ENCODE measurements at regions not wholly inside any gene's neighbourhood (a gene's known extent, or its start where the extent isn't known, plus 50 kb on each side); places are given as distances from the start of the nearest gene placed in this dataset.
"Not testable (repeated sequence)": the region's sequence is repeated elsewhere in the genome, so short reads cannot be mapped to it uniquely, and the experiment has no call there.

DNA sequence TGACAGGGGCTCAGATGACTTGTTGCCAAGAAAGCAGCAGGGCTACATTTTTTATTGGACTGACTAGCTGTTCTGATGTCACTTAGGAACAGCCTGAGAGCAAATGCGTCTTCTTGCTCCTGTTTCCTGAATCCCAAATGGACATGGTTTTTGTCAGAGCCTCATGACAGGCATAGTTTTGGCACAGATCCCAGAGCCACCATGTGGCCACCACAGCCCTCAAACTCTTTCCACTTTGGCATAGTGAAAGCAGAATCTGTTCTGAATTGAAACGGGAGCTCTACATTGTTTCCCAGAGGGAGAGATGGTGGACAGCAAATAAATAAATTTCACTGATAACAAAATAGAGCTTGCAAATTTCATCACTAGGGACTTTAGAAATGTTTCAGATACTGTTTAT lies 222.2 kb downstream of the C11orf87 start:
- no peaks in the 10 kb centered on the region for H3K4me1 ChIP-seq (ENCODE audit: control insufficient read depth in 2 of 2, insufficient read depth in 2 of 2, low read length in 2 of 2)
- no peak for DNase-seq (ENCODE audit: low read depth in 6 of 9, low spot score in 9 of 9)
- no peak overlapping the region for H3K4me3 ChIP-seq (ENCODE audit: low read length in 2 of 2)
- H3K27me3 ChIP-seq (ENCODE audit: control insufficient read depth in 2 of 2, insufficient read depth in 1 of 2, low read length in 1 of 2): no peaks in the 10 kb centered on the region
- 39% methylated on average over 2 of the region's 2 CpGs for WGBS
- H3K27ac ChIP-seq (ENCODE audit: low read depth in 1 of 2, low read length in 1 of 2): no peak overlapping the region
- H3K36me3 ChIP-seq (ENCODE audit: control insufficient read depth in 2 of 2, insufficient read depth in 2 of 2, low read length in 1 of 2): no peaks in the 10 kb centered on the region
- no peaks in the 10 kb centered on the region for H3K9me3 ChIP-seq (ENCODE audit: control insufficient read depth in 2 of 2, insufficient read depth in 1 of 2, low read length in 1 of 2)

GRCh38 chr11:109648804-109649203 lies 226.8 kb downstream of the C11orf87 start:
- Histone ChIP-seq H3K27me3 (ENCODE audit: control insufficient read depth in 2 of 2, insufficient read depth in 1 of 2, low read length in 1 of 2) (no peaks in the 10 kb centered on the region), H3K9me3 (ENCODE audit: control insufficient read depth in 2 of 2, insufficient read depth in 1 of 2, low read length in 1 of 2) (no peaks in the 10 kb centered on the region), H3K36me3 (ENCODE audit: control insufficient read depth in 2 of 2, insufficient read depth in 2 of 2, low read length in 1 of 2) (no peaks in the 10 kb centered on the region), H3K27ac (ENCODE audit: low read depth in 1 of 2, low read length in 1 of 2) (no peak overlapping the region), H3K4me1 (ENCODE audit: control insufficient read depth in 2 of 2, insufficient read depth in 2 of 2, low read length in 2 of 2) (no peaks in the 10 kb centered on the region), H3K4me3 (ENCODE audit: low read length in 2 of 2) (no peak overlapping the region)
- no peak for DNase-seq (ENCODE audit: low read depth in 6 of 9, low spot score in 9 of 9)

DNA sequence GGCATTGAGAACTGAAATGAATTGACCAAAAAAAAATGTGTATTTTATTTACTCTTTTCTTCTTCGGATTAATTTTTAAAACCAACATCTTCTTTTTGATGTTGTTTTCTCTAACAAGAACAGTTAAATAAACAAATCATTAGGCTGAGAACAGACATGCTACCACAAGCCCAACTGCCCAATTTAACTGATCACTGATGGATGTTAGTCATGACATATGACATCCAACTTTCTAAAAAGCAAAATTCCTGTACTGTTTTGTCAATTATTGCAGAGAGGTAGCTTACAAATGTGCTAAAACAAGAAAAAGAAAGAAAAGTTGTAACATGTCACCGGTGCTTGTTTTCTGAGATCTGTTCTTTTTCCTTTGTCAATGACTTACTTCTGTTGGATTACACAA lies 232.1 kb downstream of the C11orf87 start:
- no peak for DNase-seq (ENCODE audit: low read depth in 6 of 9, low spot score in 9 of 9)
- no peaks in the 10 kb centered on the region for H3K4me1 ChIP-seq (ENCODE audit: control insufficient read depth in 2 of 2, insufficient read depth in 2 of 2, low read length in 2 of 2)
- H3K9me3 ChIP-seq (ENCODE audit: control insufficient read depth in 2 of 2, insufficient read depth in 1 of 2, low read length in 1 of 2): no peaks in the 10 kb centered on the region
- 85% methylated on average over 2 of the region's 2 CpGs for WGBS
- no peaks in the 10 kb centered on the region for H3K27me3 ChIP-seq (ENCODE audit: control insufficient read depth in 2 of 2, insufficient read depth in 1 of 2, low read length in 1 of 2)
- H3K4me3 ChIP-seq (ENCODE audit: low read length in 2 of 2): no peak overlapping the region
- H3K27ac ChIP-seq (ENCODE audit: low read depth in 1 of 2, low read length in 1 of 2): no peak overlapping the region
- no peaks in the 10 kb centered on the region for H3K36me3 ChIP-seq (ENCODE audit: control insufficient read depth in 2 of 2, insufficient read depth in 2 of 2, low read length in 1 of 2)

DNA sequence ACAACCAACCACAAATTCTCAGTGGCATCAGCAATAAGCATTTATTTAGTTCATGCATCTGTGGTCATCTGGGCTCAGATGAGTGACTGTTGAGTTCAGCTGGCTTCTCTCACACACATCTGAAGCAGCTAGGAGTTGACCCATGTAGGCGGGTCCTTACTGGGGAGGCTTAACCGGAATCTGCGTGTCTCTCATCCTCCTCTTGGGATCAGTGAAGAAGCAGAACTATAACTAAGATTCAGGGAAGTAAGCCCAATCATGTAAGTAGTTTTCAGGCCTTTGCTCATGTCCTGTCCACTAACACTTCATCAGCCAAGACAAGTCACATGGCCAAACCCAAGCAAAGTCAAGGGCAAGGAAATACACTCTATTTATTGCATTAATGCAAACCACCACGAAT lies 236.2 kb downstream of the C11orf87 start:
- H3K36me3 ChIP-seq (ENCODE audit: control insufficient read depth in 2 of 2, insufficient read depth in 2 of 2, low read length in 1 of 2): no peaks in the 10 kb centered on the region
- DNase-seq (ENCODE audit: low read depth in 6 of 9, low spot score in 9 of 9): no peak
- H3K4me3 ChIP-seq (ENCODE audit: low read length in 2 of 2): no peak overlapping the region
- no peaks in the 10 kb centered on the region for H3K4me1 ChIP-seq (ENCODE audit: control insufficient read depth in 2 of 2, insufficient read depth in 2 of 2, low read length in 2 of 2)
- no peak overlapping the region for H3K27ac ChIP-seq (ENCODE audit: low read depth in 1 of 2, low read length in 1 of 2)
- WGBS: 89% methylated on average over 4 of the region's 4 CpGs
- H3K27me3 ChIP-seq (ENCODE audit: control insufficient read depth in 2 of 2, insufficient read depth in 1 of 2, low read length in 1 of 2): no peaks in the 10 kb centered on the region
- no peaks in the 10 kb centered on the region for H3K9me3 ChIP-seq (ENCODE audit: control insufficient read depth in 2 of 2, insufficient read depth in 1 of 2, low read length in 1 of 2)

GRCh38 chr11:109667719-109668118 lies 245.7 kb downstream of the C11orf87 start:
- Histone ChIP-seq H3K9me3 (ENCODE audit: control insufficient read depth in 2 of 2, insufficient read depth in 1 of 2, low read length in 1 of 2) (no peaks in the 10 kb centered on the region), H3K27me3 (ENCODE audit: control insufficient read depth in 2 of 2, insufficient read depth in 1 of 2, low read length in 1 of 2) (no peaks in the 10 kb centered on the region), H3K36me3 (ENCODE audit: control insufficient read depth in 2 of 2, insufficient read depth in 2 of 2, low read length in 1 of 2) (no peaks in the 10 kb centered on the region), H3K4me3 (ENCODE audit: low read length in 2 of 2) (no peak overlapping the region), H3K4me1 (ENCODE audit: control insufficient read depth in 2 of 2, insufficient read depth in 2 of 2, low read length in 2 of 2) (no peaks in the 10 kb centered on the region), H3K27ac (ENCODE audit: low read depth in 1 of 2, low read length in 1 of 2) (no peak overlapping the region)
- no peak for DNase-seq (ENCODE audit: low read depth in 6 of 9, low spot score in 9 of 9)
- WGBS: 97% methylated on average over 2 of the region's 2 CpGs

DNA sequence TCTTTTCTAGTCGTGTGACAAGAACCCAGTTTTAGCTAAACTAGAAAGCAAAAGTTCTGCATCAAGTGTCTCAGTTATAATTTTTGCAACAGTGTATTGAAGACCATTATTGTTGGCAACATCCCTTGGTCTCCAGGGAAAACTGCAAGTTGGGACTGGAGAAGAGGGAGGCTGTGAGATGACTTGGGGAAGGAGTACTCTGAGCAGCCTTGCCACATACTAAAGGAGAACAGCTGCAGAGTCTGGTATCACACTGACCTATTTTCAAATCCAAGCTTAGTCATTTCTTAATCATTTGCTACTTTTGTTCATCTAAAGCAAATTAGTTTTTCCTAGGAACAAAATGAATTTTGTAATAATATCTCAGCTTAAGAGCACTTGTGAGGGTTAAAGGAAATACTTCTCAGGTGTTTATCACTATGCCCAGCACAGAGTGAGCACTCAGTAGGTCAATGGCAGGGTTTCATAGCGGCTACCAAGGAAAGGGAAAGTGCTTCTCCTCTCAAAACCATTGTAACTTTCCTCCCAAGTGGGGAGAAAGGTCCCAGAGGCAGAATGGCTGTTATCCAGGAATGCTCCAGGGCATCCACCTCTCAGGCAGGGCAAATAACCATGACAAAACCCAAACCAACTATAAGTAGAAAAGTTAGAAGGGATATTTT lies 247.1 kb downstream of the C11orf87 start:
- no peak overlapping the region for H3K4me3 ChIP-seq (ENCODE audit: low read length in 2 of 2)
- DNase-seq (ENCODE audit: low read depth in 6 of 9, low spot score in 9 of 9): no peak
- no peaks in the 10 kb centered on the region for H3K4me1 ChIP-seq (ENCODE audit: control insufficient read depth in 2 of 2, insufficient read depth in 2 of 2, low read length in 2 of 2)
- 81% methylated on average over 2 of the region's 2 CpGs for WGBS
- H3K27ac ChIP-seq (ENCODE audit: low read depth in 1 of 2, low read length in 1 of 2): no peak overlapping the region
- H3K36me3 ChIP-seq (ENCODE audit: control insufficient read depth in 2 of 2, insufficient read depth in 2 of 2, low read length in 1 of 2): no peaks in the 10 kb centered on the region
- H3K27me3 ChIP-seq (ENCODE audit: control insufficient read depth in 2 of 2, insufficient read depth in 1 of 2, low read length in 1 of 2): no peaks in the 10 kb centered on the region
- no peaks in the 10 kb centered on the region for H3K9me3 ChIP-seq (ENCODE audit: control insufficient read depth in 2 of 2, insufficient read depth in 1 of 2, low read length in 1 of 2)

DNA sequence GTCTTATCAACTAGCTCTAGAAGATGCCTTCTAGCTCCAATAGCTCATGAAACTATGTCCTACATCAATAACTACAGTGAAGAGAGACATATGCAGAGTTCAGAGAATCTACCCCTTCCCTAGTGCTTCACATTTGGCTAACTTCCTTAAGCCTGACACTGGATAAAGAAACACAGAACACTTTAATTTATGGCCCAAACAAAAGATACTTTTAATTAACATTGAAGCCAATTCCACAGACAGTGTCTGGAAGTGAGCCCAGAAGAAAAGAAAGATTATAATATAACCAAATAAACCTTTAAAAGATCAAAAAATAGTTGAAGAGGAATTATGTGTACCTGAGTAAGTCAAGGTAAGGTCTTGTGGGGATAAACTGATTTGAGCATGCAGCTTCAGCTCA lies 255.2 kb downstream of the C11orf87 start:
- no peak overlapping the region for H3K4me3 ChIP-seq (ENCODE audit: low read length in 2 of 2)
- H3K27me3 ChIP-seq (ENCODE audit: control insufficient read depth in 2 of 2, insufficient read depth in 1 of 2, low read length in 1 of 2): no peaks in the 10 kb centered on the region
- H3K9me3 ChIP-seq (ENCODE audit: control insufficient read depth in 2 of 2, insufficient read depth in 1 of 2, low read length in 1 of 2): no peaks in the 10 kb centered on the region
- no peaks in the 10 kb centered on the region for H3K4me1 ChIP-seq (ENCODE audit: control insufficient read depth in 2 of 2, insufficient read depth in 2 of 2, low read length in 2 of 2)
- H3K27ac ChIP-seq (ENCODE audit: low read depth in 1 of 2, low read length in 1 of 2): no peak overlapping the region
- no peak for DNase-seq (ENCODE audit: low read depth in 6 of 9, low spot score in 9 of 9)
- no peaks in the 10 kb centered on the region for H3K36me3 ChIP-seq (ENCODE audit: control insufficient read depth in 2 of 2, insufficient read depth in 2 of 2, low read length in 1 of 2)

DNA sequence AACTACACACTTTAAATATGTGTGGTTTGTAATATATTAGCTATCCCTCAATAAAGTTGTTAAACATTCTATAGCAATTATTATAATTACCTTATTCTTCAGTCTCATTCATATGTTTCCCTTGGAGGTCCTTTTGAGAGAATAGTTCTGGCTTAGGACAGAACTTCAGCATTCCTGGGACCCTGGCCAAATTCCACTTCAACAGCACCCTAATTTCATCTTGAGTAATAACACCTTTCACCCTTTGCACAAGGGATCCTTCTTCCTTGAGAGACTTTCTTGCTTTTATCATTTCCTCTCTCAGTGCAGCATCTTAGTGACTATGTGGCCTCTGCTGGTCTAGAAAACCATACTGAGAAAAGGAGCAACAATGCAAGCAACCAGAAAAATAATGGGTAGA lies 255.9 kb downstream of the C11orf87 start:
- no peak overlapping the region for H3K4me3 ChIP-seq (ENCODE audit: low read length in 2 of 2)
- H3K4me1 ChIP-seq (ENCODE audit: control insufficient read depth in 2 of 2, insufficient read depth in 2 of 2, low read length in 2 of 2): no peaks in the 10 kb centered on the region
- no peak overlapping the region for H3K27ac ChIP-seq (ENCODE audit: low read depth in 1 of 2, low read length in 1 of 2)
- no peaks in the 10 kb centered on the region for H3K9me3 ChIP-seq (ENCODE audit: control insufficient read depth in 2 of 2, insufficient read depth in 1 of 2, low read length in 1 of 2)
- DNase-seq (ENCODE audit: low read depth in 6 of 9, low spot score in 9 of 9): no peak
- no peaks in the 10 kb centered on the region for H3K27me3 ChIP-seq (ENCODE audit: control insufficient read depth in 2 of 2, insufficient read depth in 1 of 2, low read length in 1 of 2)
- no peaks in the 10 kb centered on the region for H3K36me3 ChIP-seq (ENCODE audit: control insufficient read depth in 2 of 2, insufficient read depth in 2 of 2, low read length in 1 of 2)

GRCh38 chr11:109680127-109680526 lies 258.1 kb downstream of the C11orf87 start:
- H3K4me3 ChIP-seq (ENCODE audit: low read length in 2 of 2): no peak overlapping the region
- H3K27ac ChIP-seq (ENCODE audit: low read depth in 1 of 2, low read length in 1 of 2): no peak overlapping the region
- no peak for DNase-seq (ENCODE audit: low read depth in 6 of 9, low spot score in 9 of 9)
- H3K4me1 ChIP-seq (ENCODE audit: control insufficient read depth in 2 of 2, insufficient read depth in 2 of 2, low read length in 2 of 2): no peaks in the 10 kb centered on the region
- H3K27me3 ChIP-seq (ENCODE audit: control insufficient read depth in 2 of 2, insufficient read depth in 1 of 2, low read length in 1 of 2): no peaks in the 10 kb centered on the region
- no peaks in the 10 kb centered on the region for H3K9me3 ChIP-seq (ENCODE audit: control insufficient read depth in 2 of 2, insufficient read depth in 1 of 2, low read length in 1 of 2)
- H3K36me3 ChIP-seq (ENCODE audit: control insufficient read depth in 2 of 2, insufficient read depth in 2 of 2, low read length in 1 of 2): no peaks in the 10 kb centered on the region

GRCh38 chr11:109682788-109683187 lies 260.8 kb downstream of the C11orf87 start:
- H3K27ac ChIP-seq (ENCODE audit: low read depth in 1 of 2, low read length in 1 of 2); DNase-seq (ENCODE audit: low read depth in 6 of 9, low spot score in 9 of 9); H3K4me1 ChIP-seq (ENCODE audit: control insufficient read depth in 2 of 2, insufficient read depth in 2 of 2, low read length in 2 of 2); H3K4me3 ChIP-seq (ENCODE audit: low read length in 2 of 2); H3K9me3 ChIP-seq (ENCODE audit: control insufficient read depth in 2 of 2, insufficient read depth in 1 of 2, low read length in 1 of 2); H3K27me3 ChIP-seq (ENCODE audit: control insufficient read depth in 2 of 2, insufficient read depth in 1 of 2, low read length in 1 of 2); H3K36me3 ChIP-seq (ENCODE audit: control insufficient read depth in 2 of 2, insufficient read depth in 2 of 2, low read length in 1 of 2): not testable (repeated sequence)
- WGBS: 96% methylated on average over 1 of the region's 1 CpG

Data from thymus (tissue), 11 donors.